ENCODE measurements at regions not wholly inside any gene's neighbourhood (a gene's known extent, or its start where the extent isn't known, plus 50 kb on each side); places are given as distances from the start of the nearest gene placed in this dataset.

DNA sequence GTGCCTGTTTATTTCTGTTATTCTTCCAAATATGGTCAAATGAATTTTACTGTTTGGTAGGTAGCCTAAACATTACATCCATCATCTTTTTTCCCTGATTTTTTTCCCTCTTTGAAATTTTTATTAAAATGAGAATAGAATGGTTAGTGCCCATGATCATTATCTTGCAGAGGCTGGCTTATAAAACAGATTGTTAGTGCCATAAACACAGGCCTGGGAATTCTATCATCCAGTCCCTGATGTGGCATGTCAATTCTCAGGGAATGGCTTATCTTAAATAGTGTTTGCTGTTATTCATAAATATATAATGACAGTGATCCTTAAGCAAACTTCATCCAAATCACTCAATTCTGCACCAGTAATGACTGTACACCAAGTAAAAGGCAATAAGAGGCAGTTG lies 207.3 kb downstream of the TUSC7 start:
- TF ChIP-seq POLR2AphosphoS5 (IDR thresholded peaks at IDR 0.05; ENCODE audit: low read depth, low read length) (no peak), TCF12 (IDR thresholded peaks at IDR 0.05; ENCODE audit: low read depth, low read length) (no peak), RFX5 (IDR thresholded peaks at IDR 0.05; ENCODE audit: borderline replicate concordance, low read depth, low read length) (no peak)
- TF ChIP-seq, protein P1, sequence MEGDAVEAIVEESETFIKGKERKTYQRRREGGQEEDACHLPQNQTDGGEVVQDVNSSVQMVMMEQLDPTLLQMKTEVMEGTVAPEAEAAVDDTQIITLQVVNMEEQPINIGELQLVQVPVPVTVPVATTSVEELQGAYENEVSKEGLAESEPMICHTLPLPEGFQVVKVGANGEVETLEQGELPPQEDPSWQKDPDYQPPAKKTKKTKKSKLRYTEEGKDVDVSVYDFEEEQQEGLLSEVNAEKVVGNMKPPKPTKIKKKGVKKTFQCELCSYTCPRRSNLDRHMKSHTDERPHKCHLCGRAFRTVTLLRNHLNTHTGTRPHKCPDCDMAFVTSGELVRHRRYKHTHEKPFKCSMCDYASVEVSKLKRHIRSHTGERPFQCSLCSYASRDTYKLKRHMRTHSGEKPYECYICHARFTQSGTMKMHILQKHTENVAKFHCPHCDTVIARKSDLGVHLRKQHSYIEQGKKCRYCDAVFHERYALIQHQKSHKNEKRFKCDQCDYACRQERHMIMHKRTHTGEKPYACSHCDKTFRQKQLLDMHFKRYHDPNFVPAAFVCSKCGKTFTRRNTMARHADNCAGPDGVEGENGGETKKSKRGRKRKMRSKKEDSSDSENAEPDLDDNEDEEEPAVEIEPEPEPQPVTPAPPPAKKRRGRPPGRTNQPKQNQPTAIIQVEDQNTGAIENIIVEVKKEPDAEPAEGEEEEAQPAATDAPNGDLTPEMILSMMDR (IDR thresholded peaks at IDR 0.05; ENCODE audit: control extremely low read depth in 1 of 3, insufficient read depth in 1 of 3, low read depth in 1 of 3, low read length in 3 of 3), result no peak
